ENCODE measurements at regions not wholly inside any gene's neighbourhood (a gene's known extent, or its start where the extent isn't known, plus 50 kb on each side); places are given as distances from the start of the nearest gene placed in this dataset.

GRCh38 chr1:221308534-221309511, 429.6 kb downstream of the HLX start:
- no peak for DNase-seq (ENCODE audit: low read depth)

GRCh38 chr1:221309723-221310122, 430.5 kb downstream of the HLX start:
- no peak for DNase-seq (ENCODE audit: low read depth)

- no peak for DNase-seq (ENCODE audit: low read depth)
Observed at GRCh38 chr1:221310180-221310579, 430.9 kb downstream of the HLX start.

- DNase-seq (ENCODE audit: low read depth) = peak; percentile 35
Observed at GRCh38 chr1:221315330-221315729, 426.6 kb downstream of the DUSP10 start.

GRCh38 chr1:221316491-221317056, 425.3 kb downstream of the DUSP10 start:
- no peak for DNase-seq (ENCODE audit: low read depth)

- DNase-seq (ENCODE audit: low read depth) = no peak
Observed at GRCh38 chr1:221317537-221317936, 424.4 kb downstream of the DUSP10 start.

- DNase-seq (ENCODE audit: low read depth) = no peak
Observed at GRCh38 chr1:221327954-221328353, 413.9 kb downstream of the DUSP10 start.

GRCh38 chr1:221328371-221328770, 413.5 kb downstream of the DUSP10 start:
- no peak for DNase-seq (ENCODE audit: low read depth)

GRCh38 chr1:221331273-221332183, 410.4 kb downstream of the DUSP10 start:
- no peak for DNase-seq (ENCODE audit: low read depth)

- no peak for DNase-seq (ENCODE audit: low read depth)
Observed at GRCh38 chr1:221334062-221334461, 407.8 kb downstream of the DUSP10 start.

- peak; percentile 31 for DNase-seq (ENCODE audit: low read depth)
Observed at GRCh38 chr1:221335161-221336101, 406.5 kb downstream of the DUSP10 start.

GRCh38 chr1:221336126-221336525, 405.8 kb downstream of the DUSP10 start:
- no peak for DNase-seq (ENCODE audit: low read depth)

- DNase-seq (ENCODE audit: low read depth) = no peak
Observed at GRCh38 chr1:221337106-221337505, 404.8 kb downstream of the DUSP10 start.

GRCh38 chr1:221343136-221343535, 398.8 kb downstream of the DUSP10 start:
- no peak for DNase-seq (ENCODE audit: low read depth)

GRCh38 chr1:221343607-221344006, 398.3 kb downstream of the DUSP10 start:
- DNase-seq (ENCODE audit: low read depth) = no peak

- no peak for DNase-seq (ENCODE audit: low read depth)
Observed at GRCh38 chr1:221344693-221345092, 397.2 kb downstream of the DUSP10 start.

GRCh38 chr1:221347706-221348105, 394.2 kb downstream of the DUSP10 start:
- no peak for DNase-seq (ENCODE audit: low read depth)

- no peak for DNase-seq (ENCODE audit: low read depth)
Observed at GRCh38 chr1:221350091-221350490, 391.8 kb downstream of the DUSP10 start.

- DNase-seq (ENCODE audit: low read depth) = no peak
Observed at GRCh38 chr1:221356693-221357092, 385.2 kb downstream of the DUSP10 start.

- no peak for DNase-seq (ENCODE audit: low read depth)
Observed at GRCh38 chr1:221363039-221363438, 378.9 kb downstream of the DUSP10 start.

GRCh38 chr1:221366495-221367110, 375.3 kb downstream of the DUSP10 start:
- no peak for DNase-seq (ENCODE audit: low read depth)

Data from non-pigmented ciliary epithelial cell (primary cell).